NCI-H187 treated with DMSO at 0.1 percent for 48 hours (cell line): ENCODE measurements at regions not wholly inside any gene's neighbourhood (a gene's known extent, or its start where the extent isn't known, plus 50 kb on each side); places are given as distances from the start of the nearest gene placed in this dataset.
"Not testable (repeated sequence)": the region's sequence is repeated elsewhere in the genome, so short reads cannot be mapped to it uniquely, and the experiment has no call there.

Experiments
- DNase-seq: peaks from one replicate; lab custom pipeline; 2025; lab: John Stamatoyannopoulos, UW

DNA sequence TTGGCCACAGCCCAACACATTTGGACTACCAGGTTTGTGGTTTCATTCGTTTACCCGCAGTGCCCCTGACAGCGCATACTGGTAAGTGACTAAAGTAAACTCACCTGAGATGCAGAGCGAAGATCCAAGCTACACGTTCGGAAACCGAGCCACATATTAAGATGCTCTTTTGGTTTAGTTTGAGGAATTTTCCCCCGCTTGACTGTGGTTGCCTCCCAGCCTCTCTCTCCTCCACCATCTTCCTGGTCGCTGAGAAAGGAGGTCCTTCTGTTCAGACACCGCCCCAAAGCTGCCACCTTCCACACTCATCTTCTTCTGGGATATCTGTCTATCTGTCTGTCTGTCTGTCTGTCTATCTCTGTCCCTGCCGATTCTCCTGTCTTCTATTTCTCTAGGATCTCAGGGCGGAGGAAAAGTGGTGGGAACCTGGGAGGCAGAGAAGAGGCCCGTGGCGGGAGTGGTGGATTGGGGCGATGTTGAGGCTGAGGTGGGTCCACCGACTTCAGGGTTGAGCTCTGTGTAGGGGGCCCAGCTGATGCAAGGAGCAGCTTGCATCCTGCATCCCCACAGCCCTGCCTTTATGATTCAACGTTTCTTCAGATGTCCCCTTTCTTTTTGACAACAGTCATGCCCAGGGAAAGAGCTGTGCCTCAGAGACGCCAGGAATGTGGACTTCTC, 196.9 kb upstream of the ZNF184 start:
- DNase-seq, result no peak

DNA sequence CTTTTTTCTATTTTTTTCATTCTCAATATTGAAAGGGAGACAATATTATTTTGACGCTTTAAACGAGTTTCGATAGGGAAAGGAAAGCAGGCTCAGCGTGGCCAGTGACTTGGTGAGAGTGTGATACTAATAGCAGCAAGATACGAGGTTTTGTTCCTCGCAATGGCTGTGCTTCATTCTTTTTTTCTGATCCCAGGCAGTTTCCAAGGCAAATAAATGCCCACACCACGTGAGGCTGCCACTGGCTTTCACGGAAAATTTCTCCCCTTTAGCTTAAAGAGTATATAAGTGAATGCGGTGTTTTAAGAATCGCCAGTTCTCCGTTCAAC, 196.4 kb upstream of the ZNF184 start:
- DNase-seq, result no peak

- no peak for DNase-seq
These were observed 195.8 kb upstream of the ZNF184 start for GRCh38 chr6:27668442-27669294.

DNA sequence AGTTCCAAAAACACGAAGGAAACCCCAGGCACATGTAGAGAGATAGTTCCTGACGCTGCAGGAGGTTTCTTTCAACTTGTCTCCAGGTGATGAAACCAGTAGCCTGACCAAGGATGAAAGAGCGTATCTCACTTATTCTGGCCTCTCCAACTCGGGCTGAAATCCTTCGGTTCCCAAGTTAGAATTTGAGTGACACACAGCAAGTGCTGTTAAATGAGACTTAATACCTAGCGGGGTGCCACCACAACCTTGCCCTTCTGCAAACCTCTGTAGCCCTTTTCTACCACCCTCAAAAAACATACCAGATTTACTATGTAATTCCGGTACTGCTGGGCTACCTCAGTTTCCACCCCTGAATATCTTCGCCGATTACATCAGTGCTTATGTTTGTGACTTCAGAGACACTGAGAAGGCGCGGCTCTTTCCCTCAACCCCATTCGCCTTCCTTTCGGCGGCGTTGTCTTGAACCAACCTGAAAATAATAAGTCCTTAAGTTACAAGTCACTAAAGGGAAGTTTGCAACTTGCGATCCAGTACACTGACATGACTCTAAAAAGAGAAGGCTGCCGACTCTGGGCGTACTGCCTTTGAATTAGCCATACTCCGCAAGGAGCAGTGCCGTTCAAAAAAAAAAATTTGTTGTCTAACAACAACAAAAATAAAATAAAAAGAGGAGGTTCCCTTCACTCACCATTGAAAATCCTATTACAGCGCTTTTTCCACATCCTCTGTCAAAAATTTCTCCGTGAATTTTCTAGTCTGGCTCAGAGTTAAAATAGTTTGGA, 194.9 kb upstream of the ZNF184 start:
- DNase-seq, result no peak

DNA sequence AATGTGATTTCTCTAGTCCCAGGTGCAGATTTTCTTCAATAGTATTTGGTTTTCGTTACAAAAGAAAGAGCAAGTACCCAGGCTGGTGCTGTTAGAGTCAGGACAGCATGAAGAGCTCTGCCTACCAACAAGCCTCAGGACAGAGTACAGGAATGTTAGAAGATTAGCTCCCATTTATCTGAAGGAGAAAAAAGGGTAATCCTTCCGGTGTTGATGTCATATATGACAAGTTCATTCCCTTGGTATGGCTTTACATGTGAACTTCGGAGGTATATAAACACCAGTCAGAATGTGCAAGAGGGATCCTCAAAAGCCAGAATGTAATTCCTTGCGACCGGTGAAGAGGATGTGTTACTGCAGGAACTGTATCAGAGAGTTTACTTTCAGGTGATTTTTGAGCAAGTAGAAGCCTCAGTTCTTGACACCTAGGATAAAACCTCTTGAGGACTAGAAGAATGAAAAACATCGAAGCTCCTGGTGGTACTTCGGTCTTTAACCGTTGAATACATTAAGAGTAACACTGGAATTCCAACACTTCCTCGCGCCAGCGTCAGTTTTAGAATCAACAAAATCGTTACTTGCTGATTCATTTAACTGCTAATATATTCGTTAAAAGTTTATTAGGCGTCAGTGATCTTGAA, 194.2 kb upstream of the ZNF184 start:
- DNase-seq, result no peak

DNA sequence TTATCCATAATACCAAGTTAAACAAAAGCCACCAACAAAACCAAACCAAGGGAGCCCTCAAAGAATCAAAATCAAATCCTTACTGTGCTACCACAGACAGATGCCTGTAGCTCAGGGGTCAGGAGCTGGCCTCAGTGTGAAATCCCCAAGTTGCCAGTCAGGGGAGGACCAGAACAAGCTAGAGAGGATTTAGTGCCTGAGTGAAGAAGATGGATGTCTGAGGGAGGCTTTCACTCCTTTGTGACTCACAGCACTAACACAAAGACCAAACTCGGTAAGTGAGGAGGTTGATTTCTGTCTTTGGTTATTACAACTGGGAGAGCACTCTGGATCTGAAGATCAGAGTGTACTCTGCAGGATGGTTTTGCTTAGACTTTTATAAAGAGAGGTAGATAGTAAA, 189.9 kb upstream of the ZNF184 start:
- DNase-seq, result no peak

DNA sequence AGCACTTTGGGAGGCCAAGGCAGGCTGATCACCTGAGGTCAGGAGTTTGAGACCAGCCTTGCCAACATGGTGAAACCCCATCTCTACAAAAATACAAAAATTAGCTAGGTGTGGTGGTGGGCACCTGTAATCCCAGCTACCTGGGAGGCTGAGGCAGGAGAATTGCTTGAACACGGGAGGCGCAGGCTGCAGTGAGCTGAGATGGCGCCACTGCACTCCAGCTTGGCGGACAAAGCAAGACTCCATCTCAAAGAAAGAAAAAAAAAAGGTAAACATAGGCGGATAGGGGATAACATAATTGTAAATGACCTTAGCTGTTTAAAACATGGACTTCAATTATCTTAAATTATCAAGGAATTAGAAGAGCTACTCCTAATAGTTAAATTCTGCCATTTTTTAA, 189.3 kb upstream of the ZNF184 start:
- not testable (repeated sequence) for DNase-seq

DNA sequence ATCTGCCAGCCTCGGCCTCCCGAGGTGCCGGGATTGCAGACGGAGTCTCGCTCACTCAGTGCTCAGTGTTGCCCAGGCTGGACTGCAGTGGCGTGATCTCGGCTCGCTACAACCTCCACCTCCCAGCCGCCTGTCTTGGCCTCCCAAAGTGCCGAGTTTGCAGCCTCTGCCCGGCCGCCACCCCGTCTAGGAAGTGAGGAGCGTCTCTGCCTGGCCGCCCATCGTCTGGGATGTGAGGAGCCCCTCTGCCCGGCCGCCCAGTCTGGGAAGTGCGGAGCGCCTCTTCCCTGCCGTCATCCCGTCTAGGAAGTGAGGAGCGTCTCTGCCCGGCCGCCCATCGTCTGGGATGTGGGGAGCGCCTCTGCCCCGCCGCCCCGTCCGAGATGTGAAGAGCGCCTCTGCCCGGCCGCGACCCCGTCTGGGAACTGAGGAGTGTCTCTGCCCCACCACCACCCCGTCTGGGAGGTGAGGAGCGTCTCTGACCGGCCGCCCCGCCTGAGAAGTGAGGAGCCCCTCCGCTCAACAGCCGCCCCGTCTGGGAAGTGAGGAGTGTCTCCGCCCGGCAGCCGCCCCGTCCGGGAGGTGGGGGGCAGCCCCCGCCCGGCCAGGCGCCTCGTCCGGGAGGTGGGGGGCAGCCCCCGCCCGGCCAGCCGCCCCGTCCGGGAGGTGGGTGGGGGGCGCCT, 180.4 kb upstream of the ZNF184 start:
- not testable (repeated sequence) for DNase-seq

DNA sequence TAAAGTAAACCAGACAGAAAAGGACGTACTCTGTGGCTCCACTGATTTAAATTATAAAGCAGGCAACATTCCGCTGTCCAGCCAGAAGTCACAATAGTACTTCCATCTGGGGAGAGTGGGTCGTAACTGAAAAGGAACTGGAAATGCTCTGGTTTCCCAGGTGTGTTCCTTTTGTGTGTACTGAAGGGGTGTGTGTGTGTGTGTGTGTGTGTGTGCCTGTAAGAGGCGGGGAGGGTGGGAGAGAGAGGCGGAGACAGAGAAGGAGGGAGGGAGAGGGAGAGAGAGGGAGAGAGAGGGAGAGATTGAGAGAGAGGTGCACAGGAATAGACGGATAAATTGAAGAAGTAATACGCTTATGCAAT, 178.4 kb upstream of the ZNF184 start:
- DNase-seq, result no peak

GRCh38 chr6:27650620-27651370, 177.9 kb upstream of the ZNF184 start:
- DNase-seq, result no peak

GRCh38 chr6:27644528-27644927, 171.6 kb upstream of the ZNF184 start:
- DNase-seq, result no peak

DNA sequence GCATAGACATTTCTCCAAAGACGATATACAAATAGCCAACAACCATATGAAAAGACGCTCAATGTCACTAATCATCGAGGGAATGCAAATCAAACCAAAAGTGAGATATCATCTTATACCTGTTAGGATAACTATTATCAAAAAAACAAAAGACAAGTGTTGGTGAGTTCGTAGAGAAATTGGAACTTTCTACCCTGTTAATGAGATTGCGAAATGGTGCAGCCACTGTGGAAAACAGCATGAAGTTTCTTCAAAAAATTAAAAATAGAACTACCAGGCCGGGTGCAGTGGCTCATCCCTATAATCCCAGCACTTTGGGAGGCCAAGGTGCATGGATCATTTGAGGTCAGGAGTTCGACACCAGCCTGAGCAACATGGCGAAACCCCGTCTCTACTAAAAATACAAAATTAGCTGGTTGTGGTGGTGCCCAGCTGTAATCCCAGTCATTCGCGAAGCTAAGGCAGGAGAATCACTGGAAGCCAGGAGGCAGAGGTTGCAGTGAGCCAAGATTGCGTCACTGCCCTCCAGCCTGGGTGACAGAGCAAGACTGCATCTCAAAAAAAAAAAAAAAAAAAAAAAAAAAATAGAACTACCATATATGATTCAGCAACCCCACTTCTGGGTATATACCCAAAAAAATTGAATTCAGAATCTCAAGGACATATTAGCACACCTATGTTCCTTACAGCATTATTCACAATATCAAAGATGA, 170.0 kb upstream of the ZNF184 start:
- DNase-seq, result no peak

DNA sequence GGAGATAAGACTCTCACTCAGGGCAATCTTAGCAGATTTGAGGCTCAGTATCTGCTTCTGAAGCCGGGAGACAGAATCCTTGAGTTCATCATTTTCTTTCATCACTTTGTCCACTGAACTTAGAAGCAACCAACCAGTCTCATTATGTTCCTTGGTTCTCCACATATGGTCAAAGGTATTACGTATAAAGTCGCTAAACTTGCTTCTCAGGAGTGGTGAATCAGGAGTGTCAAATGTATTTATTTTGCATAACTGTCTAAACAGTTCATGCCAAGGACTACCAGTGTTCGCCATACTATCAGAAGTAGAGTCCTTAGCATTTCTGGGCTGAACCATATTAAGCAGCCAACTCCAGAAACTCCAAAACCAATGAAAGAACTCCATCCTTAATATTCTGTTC, 163.0 kb upstream of the ZNF184 start:
- DNase-seq, result not testable (repeated sequence)

- not testable (repeated sequence) for DNase-seq
These were observed 160.3 kb upstream of the ZNF184 start for GRCh38 chr6:27633221-27633688.

GRCh38 chr6:27631609-27631916, 158.7 kb upstream of the ZNF184 start:
- no peak for DNase-seq

DNA sequence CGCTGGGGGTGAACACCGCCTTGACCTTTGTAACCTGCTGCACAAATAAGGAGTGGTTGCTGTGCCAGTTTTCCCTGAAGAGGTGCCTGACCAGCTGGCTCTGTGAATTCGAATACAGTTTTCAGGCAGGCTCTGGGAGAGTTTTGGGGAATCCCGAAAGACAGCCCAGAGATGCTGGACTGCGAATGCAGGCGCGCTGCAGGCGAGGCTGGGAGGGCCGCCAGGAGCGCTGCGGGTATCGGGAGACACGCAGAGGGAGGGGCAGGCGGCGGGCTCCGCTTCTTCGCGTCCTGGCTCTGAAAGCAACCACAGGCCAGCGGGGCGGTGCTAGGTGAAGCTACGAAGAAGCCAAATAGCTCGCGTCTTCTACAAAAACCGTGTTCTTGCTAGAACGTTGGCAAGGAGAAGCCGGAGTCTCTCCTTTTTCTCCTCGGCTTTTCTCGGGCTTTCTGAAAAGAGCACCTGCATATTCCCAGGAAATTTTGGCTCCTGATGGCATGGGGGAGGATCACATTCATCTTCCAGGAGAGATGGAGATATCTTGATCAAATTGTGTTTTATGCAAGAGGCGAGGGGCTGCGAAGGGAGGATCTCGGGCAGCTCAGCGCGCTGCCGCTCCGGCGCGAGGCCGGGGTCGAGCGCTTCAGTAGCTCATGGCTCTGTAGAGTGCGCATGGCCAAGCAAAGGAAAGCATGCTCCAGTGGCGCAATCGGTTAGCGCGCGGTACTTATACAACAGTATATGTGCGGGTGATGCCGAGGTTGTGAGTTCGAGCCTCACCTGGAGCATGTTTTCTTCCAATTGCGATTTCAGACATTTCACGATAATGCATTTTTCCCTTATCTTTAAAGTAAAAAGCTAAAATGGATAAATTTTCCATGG, 158.1 kb upstream of the ZNF184 start:
- no peak for DNase-seq

- DNase-seq, result no peak
These were observed 151.9 kb upstream of the ZNF184 start for GRCh38 chr6:27624694-27625262.

- DNase-seq, result no peak
These were observed 150.2 kb upstream of the ZNF184 start for GRCh38 chr6:27623103-27623502.

DNA sequence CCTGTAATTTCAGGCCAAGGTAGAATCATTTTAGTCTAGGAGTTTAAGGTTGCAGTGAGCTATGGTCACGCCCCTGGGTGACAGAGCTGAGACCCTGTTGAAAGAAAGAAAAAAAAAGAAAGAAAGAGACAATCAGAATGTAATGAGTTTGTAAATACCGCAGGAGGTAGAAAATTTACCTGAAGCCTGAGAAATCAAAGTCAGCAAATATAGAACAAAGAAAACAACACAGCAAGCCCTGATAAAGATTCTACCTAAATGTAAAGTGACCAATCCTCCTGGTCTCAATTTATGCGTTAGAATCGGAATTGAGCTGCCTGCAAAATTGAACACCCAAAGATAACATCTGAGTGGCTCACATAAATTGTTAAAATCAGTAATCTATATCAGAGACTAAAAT, 146.5 kb upstream of the ZNF184 start:
- no peak for DNase-seq
